H54 (cell line): ENCODE measurements at regions not wholly inside any gene's neighbourhood (a gene's known extent, or its start where the extent isn't known, plus 50 kb on each side); places are given as distances from the start of the nearest gene placed in this dataset.
A peak's percentile ranks its signal among the peaks of the same experiment; 100 is the strongest.
"Not testable (repeated sequence)": the region's sequence is repeated elsewhere in the genome, so short reads cannot be mapped to it uniquely, and the experiment has no call there.

Experiments
- DNase-seq: peaks from one replicate; pipeline ENCODE4 v3.0.0; 2011; ENCODE audit warnings: low spot score, mixed read lengths; ENCODE audit not compliant: insufficient read length
- FAIRE-seq: peaks from 3 replicates; lab custom pipeline; 2011; peaks lifted over from hg19 to GRCh38; lab: Jason Lieb, UNC
- POLR2A ChIP-seq: IDR thresholded peaks from 2 replicates; pipeline ENCODE4 v1.6.1; 2011; ENCODE audit warnings: low read depth, mild to moderate bottlenecking, low read length

- FAIRE-seq: not testable (repeated sequence)
These were observed 64.5 kb downstream of the SLC30A10 start for GRCh38 chr1:219863816-219864215.

GRCh38 chr1:219862366-219862765 lies 66.0 kb downstream of the SLC30A10 start:
- DNase-seq: no peak
- no peak for FAIRE-seq
- TF ChIP-seq POLR2A: no peak

More at GRCh38 chr1:219863816-219864215, 64.5 kb downstream of the SLC30A10 start:
- not testable (repeated sequence) for DNase-seq

- DNase-seq (no peak), FAIRE-seq (no peak)
- no peak for TF ChIP-seq POLR2A
These were observed 69.4 kb downstream of the SLC30A10 start for GRCh38 chr1:219858980-219859379.

GRCh38 chr1:219847215-219847855 lies 81.0 kb downstream of the SLC30A10 start:
- no peak for DNase-seq
- TF ChIP-seq POLR2A: no peak
- no peak for FAIRE-seq

GRCh38 chr1:219839595-219839994 lies 88.8 kb downstream of the SLC30A10 start:
- not testable (repeated sequence) for DNase-seq, FAIRE-seq

- no peak for TF ChIP-seq POLR2A
- FAIRE-seq: no peak
- no peak for DNase-seq
These were observed 90.4 kb downstream of the SLC30A10 start for GRCh38 chr1:219837994-219838294.

- peak; percentile 50 for FAIRE-seq
- no peak for DNase-seq
- TF ChIP-seq POLR2A: no peak
These were observed 90.9 kb downstream of the SLC30A10 start for GRCh38 chr1:219837274-219837993.

GRCh38 chr1:219834314-219834917 lies 93.9 kb downstream of the SLC30A10 start:
- DNase-seq (no peak), FAIRE-seq (no peak)
- no peak for TF ChIP-seq POLR2A

GRCh38 chr1:219833214-219833815 lies 95.0 kb downstream of the SLC30A10 start:
- DNase-seq: no peak
- no peak for TF ChIP-seq POLR2A
- no peak for FAIRE-seq

- no peak for TF ChIP-seq POLR2A
- no peak for FAIRE-seq
- DNase-seq: no peak
These were observed 102.1 kb downstream of the SLC30A10 start for GRCh38 chr1:219826290-219826689.

GRCh38 chr1:219825355-219825754 lies 103.0 kb downstream of the SLC30A10 start:
- DNase-seq (no peak), FAIRE-seq (no peak)
- TF ChIP-seq POLR2A: no peak

- FAIRE-seq: no peak
- no peak for TF ChIP-seq POLR2A
These were observed 104.0 kb downstream of the SLC30A10 start for GRCh38 chr1:219824338-219824737.

GRCh38 chr1:219820551-219820950 lies 107.8 kb downstream of the SLC30A10 start:
- DNase-seq: no peak
- no peak for FAIRE-seq
- TF ChIP-seq POLR2A: no peak

More at GRCh38 chr1:219824338-219824737, 104.0 kb downstream of the SLC30A10 start:
- DNase-seq: no peak

- no peak for TF ChIP-seq POLR2A
- FAIRE-seq (no peak), DNase-seq (no peak)
These were observed 110.4 kb downstream of the SLC30A10 start for GRCh38 chr1:219817914-219818313.
